H1 (cell line): ENCODE measurements at regions not wholly inside any gene's neighbourhood (a gene's known extent, or its start where the extent isn't known, plus 50 kb on each side); places are given as distances from the start of the nearest gene placed in this dataset.

Experiments
- EP300 ChIP-seq, 2 experiments: IDR thresholded peaks; 1 replicate in 1 of 2; 2 replicates in 1 of 2; pipeline ENCODE4 v1.6.1; 2011 to 2012; ENCODE audit warnings: low read depth in 2 of 2, low read length in 2 of 2, mild to moderate bottlenecking in 2 of 2, borderline replicate concordance in 1 of 2, inconsistent platforms in 1 of 2, moderate library complexity in 1 of 2
- GTF2F1 ChIP-seq: IDR thresholded peaks from 2 replicates; pipeline ENCODE4 v1.6.1; 2012; ENCODE audit warnings: low read depth, low read length, improper control_type of control experiment, borderline replicate concordance
- JUND ChIP-seq: IDR thresholded peaks from 2 replicates; pipeline ENCODE4 v1.6.1; 2011; ENCODE audit warnings: mild to moderate bottlenecking, improper control_type of control experiment, low read length

- no peak for TF ChIP-seq EP300 (IDR thresholded peaks at IDR 0.05; ENCODE audit: borderline replicate concordance in 1 of 2, low read depth in 2 of 2, low read length in 2 of 2)
- no peak for TF ChIP-seq JUND
- no peak for TF ChIP-seq GTF2F1
- TF ChIP-seq, all 59 proteins: peak for 0
Observed at GRCh38 chr10:62582101-62582705, 208.0 kb downstream of the ZNF365 start (continued).
